GM06990 (cell line): ENCODE measurements at regions not wholly inside any gene's neighbourhood (a gene's known extent, or its start where the extent isn't known, plus 50 kb on each side); places are given as distances from the start of the nearest gene placed in this dataset.

ENCODE experiments used
- DNase-seq: peaks from one replicate; pipeline ENCODE4 v3.0.0-alpha.2; 2011; ENCODE audit not compliant: insufficient read length; ENCODE audit errors: extremely low read depth
- H3K27me3 ChIP-seq: replicated peaks from 2 replicates; pipeline ENCODE4 v1.6.0; 2011; ENCODE audit warnings: low read length; ENCODE audit not compliant: control insufficient read depth, insufficient read depth
- H3K36me3 ChIP-seq: 2 replicates; pipeline ENCODE4 v1.5.1; 2011; ENCODE audit warnings: low read length; ENCODE audit not compliant: control insufficient read depth, insufficient read depth
- H3K4me3 ChIP-seq: replicated peaks from 2 replicates; pipeline ENCODE4 v1.5.1; 2011; ENCODE audit warnings: low read depth, mild to moderate bottlenecking, control low read depth, low read length
- TF ChIP-seq, protein P1 (sequence below): IDR thresholded peaks from 2 replicates; pipeline ENCODE4 v1.5.1; 2011; ENCODE audit warnings: low read length, control low read depth, mild to moderate bottlenecking, inconsistent platforms; ENCODE audit not compliant: insufficient read depth, poor library complexity, severe bottlenecking

DNA sequence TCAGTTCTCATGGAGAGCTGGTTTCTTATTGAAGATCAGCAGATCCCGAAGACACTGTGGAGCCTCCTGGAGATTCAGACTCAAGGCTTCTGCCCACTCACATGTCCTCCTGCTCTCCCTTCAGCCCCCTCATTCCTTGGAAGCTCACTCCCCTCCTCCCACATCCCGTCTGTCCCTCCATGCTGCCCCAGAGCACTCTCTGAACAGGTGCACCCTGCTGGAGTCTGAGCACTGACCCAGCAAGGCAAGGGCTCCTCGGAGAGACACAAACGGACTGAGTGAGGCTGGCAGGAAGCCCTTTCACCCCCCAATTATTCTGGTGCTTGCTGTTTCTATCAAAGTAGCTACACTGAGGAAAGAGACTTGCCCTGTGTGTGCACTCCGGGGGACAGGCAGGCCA is 374.0 kb downstream of the UQCRFS1 start:
- Histone ChIP-seq H3K4me3 (no peak overlapping the region), H3K27me3 (no peaks in the 10 kb centered on the region), H3K36me3 (no peaks in the 10 kb centered on the region)
- no peak for DNase-seq
- TF ChIP-seq, protein P1, sequence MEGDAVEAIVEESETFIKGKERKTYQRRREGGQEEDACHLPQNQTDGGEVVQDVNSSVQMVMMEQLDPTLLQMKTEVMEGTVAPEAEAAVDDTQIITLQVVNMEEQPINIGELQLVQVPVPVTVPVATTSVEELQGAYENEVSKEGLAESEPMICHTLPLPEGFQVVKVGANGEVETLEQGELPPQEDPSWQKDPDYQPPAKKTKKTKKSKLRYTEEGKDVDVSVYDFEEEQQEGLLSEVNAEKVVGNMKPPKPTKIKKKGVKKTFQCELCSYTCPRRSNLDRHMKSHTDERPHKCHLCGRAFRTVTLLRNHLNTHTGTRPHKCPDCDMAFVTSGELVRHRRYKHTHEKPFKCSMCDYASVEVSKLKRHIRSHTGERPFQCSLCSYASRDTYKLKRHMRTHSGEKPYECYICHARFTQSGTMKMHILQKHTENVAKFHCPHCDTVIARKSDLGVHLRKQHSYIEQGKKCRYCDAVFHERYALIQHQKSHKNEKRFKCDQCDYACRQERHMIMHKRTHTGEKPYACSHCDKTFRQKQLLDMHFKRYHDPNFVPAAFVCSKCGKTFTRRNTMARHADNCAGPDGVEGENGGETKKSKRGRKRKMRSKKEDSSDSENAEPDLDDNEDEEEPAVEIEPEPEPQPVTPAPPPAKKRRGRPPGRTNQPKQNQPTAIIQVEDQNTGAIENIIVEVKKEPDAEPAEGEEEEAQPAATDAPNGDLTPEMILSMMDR: no peak

DNA sequence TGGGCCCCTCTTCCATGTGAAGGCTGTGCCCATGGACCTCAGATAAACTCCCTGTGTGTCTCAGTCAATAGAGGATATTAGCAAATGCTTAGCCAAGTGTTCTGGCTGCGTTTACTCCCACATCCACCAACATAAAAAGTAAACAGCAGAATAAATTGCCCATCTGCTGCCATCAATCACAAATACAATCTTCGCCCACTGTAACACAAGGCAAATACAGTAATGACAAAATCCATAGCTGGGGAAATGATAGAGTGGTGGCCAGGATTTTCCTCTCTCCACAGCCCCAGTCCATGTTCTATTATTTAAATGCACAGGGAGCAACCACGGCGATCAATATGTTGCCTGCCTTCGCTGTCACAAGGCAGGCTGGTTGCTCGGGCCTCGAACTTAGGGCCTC is 376.5 kb downstream of the UQCRFS1 start:
- Histone ChIP-seq H3K4me3 (no peak overlapping the region), H3K27me3 (no peaks in the 10 kb centered on the region), H3K36me3 (no peaks in the 10 kb centered on the region)
- TF ChIP-seq, protein P1: no peak
- no peak for DNase-seq

DNA sequence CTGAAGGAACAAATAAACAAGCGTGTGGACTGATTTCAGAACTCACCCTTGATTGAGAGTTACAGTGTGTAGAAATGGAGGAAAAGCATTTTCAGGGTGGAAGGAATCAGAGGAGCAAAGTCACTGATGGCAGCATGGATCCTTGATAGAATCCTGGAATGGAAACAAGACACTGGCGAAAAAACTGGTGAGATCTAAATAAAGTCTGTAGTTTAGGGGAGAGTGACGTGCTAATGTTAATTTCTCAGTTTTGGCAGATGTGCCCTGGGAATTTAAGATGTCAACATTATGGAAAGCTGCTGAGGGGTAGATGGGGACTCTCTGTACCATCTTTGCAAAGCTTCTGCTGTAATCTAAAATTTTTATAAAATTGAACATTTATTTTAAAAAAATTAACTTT is 378.0 kb downstream of the UQCRFS1 start:
- Histone ChIP-seq H3K27me3 (no peaks in the 10 kb centered on the region), H3K4me3 (no peak overlapping the region), H3K36me3 (no peaks in the 10 kb centered on the region)
- TF ChIP-seq, protein P1: no peak
- DNase-seq: no peak

DNA sequence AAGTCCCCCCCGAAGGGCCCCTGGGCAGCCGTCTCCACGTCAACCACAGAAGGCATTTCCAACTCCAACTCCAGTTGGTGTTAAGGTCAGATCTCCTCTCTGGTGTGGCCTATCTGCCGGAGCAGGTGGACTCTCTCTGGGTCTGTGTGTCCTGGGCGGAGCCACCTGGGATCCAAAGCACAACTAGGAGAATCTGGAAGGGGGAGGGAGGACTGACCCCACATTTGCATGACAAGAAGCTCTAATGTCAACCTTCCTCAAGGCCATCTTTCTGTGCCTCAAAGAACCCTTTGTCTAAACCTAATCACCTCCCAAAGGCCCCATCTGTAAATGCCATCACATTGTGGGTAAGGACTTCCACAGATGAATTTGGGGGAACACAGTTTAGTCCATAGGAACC is 381.5 kb downstream of the UQCRFS1 start:
- Histone ChIP-seq H3K4me3 (no peak overlapping the region), H3K27me3 (no peaks in the 10 kb centered on the region), H3K36me3 (no peaks in the 10 kb centered on the region)
- DNase-seq: no peak
- TF ChIP-seq, protein P1: no peak

DNA sequence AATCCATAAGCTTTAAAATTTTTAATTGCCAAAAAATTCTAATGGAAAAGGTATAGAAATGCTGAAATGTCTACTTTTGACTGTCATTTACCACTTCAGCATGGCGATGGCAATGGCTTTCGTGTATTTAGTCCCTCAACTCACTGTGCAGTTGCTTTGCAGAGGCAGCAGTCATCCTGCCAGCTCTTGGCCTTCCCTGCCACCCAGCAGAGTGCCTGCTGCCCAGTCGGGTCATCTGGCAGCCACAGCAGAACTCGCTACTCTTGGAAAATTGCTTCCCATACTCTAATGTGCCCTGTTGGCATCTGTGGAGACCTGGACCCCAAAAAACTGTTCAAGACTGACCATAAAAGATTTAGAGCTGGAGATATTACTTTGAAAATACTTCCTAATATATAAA is 383.2 kb downstream of the UQCRFS1 start:
- TF ChIP-seq, protein P1: no peak
- Histone ChIP-seq H3K36me3 (no peaks in the 10 kb centered on the region), H3K4me3 (no peak overlapping the region), H3K27me3 (no peaks in the 10 kb centered on the region)
- no peak for DNase-seq

DNA sequence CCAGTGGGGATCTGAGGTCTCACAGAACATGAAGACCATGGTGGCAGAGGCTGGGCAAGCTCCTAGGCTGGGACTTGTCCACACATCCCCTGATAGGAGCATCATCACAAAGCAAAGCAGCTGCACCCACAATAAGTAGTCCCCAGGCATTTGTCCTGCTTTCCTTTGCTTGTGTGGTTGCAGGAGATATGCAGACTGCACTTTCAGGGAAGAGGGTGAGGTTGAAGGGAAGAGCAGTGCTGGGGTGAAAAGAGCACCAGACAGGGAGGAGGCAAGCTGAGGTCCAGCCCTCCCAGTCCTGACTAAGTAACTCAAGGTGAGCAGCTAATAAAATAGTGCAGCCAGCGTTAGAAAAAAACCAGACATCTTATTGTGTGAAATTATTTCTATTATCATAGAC is 383.6 kb downstream of the UQCRFS1 start:
- TF ChIP-seq, protein P1: no peak
- no peak for DNase-seq
- Histone ChIP-seq H3K27me3 (no peaks in the 10 kb centered on the region), H3K36me3 (no peaks in the 10 kb centered on the region), H3K4me3 (no peak overlapping the region)
